ENCODE measurements at regions not wholly inside any gene's neighbourhood (a gene's known extent, or its start where the extent isn't known, plus 50 kb on each side); places are given as distances from the start of the nearest gene placed in this dataset.

DNA sequence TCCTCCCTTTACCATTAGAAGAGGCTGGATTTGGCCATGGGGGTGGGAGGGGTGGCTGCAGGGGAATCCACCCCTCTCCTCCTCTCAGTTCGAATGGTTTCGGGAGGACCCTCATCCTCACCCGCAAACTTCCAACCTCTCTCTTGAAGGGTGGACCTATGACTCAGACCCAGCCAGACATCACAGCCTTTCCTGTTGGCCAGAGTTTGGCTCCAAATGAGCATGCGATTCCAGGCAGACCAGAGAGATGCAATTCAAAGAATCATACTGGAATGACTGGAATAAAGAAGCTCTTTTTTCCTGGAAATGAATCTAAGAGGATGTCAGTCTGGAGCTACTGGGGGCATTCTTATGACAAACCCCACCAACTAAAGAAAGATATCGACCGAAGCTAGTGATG, 516.7 kb upstream of the MDFIC2 start:
- TF ChIP-seq, protein P1, sequence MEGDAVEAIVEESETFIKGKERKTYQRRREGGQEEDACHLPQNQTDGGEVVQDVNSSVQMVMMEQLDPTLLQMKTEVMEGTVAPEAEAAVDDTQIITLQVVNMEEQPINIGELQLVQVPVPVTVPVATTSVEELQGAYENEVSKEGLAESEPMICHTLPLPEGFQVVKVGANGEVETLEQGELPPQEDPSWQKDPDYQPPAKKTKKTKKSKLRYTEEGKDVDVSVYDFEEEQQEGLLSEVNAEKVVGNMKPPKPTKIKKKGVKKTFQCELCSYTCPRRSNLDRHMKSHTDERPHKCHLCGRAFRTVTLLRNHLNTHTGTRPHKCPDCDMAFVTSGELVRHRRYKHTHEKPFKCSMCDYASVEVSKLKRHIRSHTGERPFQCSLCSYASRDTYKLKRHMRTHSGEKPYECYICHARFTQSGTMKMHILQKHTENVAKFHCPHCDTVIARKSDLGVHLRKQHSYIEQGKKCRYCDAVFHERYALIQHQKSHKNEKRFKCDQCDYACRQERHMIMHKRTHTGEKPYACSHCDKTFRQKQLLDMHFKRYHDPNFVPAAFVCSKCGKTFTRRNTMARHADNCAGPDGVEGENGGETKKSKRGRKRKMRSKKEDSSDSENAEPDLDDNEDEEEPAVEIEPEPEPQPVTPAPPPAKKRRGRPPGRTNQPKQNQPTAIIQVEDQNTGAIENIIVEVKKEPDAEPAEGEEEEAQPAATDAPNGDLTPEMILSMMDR (IDR thresholded peaks at IDR 0.05; ENCODE audit: low read depth, low read length) = no peak
- TF ChIP-seq POLR2A (IDR thresholded peaks at IDR 0.05; ENCODE audit: extremely low read depth, insufficient read length) (no peak), MYC (IDR thresholded peaks at IDR 0.05; ENCODE audit: low read depth, low read length) (no peak)

All from NB4 (cell line).